ENCODE measurements at regions not wholly inside any gene's neighbourhood (a gene's known extent, or its start where the extent isn't known, plus 50 kb on each side); places are given as distances from the start of the nearest gene placed in this dataset.

DNA sequence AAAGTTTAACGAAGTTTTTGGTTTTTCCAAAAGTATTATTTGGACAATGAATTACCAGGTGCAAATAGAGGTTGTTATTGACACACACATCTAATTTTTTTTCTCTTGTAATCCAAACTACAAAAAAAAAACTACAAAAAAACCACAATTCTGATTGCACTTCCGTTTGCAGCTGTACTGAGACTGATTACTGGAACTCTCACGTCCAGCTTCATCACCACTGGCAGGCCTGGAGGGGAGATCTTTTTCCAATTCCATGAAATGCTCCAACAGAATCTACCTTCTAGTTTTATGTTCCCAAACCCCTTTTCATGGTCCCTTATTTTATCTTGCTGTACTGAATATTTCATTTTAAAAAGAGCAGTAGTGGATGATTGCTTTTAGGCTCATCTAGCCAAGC, 1118.3 kb downstream of the C4orf33 start:
- DNase-seq = no peak

GRCh38 chr4:130233377-130234047, 1137.6 kb downstream of the C4orf33 start:
- DNase-seq = peak; percentile 24

- no peak for DNase-seq
These were observed 1142.2 kb downstream of the C4orf33 start for GRCh38 chr4:130238121-130238520.

DNA sequence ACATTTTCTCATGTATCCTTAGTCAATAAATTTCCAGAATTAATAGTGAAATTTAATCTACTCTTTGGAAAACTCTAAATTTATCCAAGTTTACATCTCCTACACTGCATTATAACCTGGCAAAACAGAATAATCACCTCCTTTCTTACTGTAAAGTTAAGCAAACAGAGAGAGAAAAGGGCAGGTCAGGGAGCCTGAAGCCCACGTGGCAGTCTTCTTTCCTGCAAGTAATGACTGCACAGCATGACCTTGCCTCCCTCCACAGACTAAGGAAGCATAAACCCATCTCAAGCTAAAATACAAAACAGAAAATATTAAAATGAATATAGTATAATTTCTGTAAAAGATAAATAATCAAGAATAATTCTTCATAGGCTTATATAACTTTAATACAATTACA, 1153.0 kb downstream of the C4orf33 start:
- DNase-seq = no peak

DNA sequence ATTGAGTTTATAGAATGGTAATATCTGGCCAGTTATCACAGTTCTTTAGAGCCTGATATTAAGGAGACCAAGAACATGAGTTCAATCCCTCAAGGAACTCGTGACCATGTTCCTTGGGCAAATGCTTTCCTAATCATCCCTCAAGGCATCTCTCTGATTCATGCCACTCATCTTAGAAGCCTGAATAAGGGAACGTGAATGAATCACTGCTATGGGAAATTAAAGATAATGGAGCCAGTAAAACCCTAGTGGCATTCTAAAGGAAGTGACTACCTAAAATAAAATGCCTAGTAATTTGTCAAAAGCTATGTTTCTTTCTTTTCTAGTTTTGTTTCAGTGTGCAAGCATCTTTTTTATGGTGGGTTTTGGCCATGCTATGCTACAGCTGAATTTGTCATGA, 1161.3 kb downstream of the C4orf33 start:
- no peak for DNase-seq

GRCh38 chr4:130266814-130267213, 1170.9 kb downstream of the C4orf33 start:
- DNase-seq = no peak

DNA sequence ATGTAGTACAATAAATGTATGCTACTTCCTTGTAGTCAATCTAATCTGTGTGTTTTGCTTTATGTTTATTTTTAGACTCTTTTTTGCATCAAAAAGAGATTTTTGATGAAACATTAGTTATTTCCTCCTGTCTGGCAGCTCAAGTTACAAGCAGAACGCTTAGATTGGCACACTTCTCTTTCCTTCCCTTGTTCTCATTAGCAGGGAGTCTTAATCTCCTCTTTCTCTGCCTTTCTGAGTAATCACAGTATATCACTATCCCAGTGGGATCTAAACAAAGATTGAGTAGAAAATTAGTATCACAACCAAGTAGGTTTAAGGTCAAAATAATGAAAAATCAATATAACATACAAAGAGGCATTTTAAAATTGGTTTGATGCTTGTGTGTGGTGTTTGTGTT, 1192.6 kb downstream of the C4orf33 start:
- no peak for DNase-seq

DNA sequence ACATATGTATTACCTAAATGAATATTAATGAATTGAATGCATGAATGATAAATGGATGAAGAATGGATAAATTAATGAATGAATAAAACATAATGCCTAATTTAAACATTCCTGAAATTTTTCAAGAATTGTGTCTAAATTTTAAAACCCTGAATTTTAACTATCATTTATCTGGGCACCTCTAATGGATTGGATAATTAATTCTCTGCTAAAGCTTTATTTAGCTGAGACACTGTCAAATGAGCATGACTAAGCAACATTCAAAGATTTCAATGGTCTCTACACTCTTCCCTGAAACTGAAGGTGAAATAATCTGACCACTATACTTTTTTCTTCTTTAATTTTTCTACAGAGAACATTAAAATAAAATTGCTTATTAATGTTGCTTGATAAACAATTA, 1197.7 kb downstream of the C4orf33 start:
- DNase-seq = no peak

DNA sequence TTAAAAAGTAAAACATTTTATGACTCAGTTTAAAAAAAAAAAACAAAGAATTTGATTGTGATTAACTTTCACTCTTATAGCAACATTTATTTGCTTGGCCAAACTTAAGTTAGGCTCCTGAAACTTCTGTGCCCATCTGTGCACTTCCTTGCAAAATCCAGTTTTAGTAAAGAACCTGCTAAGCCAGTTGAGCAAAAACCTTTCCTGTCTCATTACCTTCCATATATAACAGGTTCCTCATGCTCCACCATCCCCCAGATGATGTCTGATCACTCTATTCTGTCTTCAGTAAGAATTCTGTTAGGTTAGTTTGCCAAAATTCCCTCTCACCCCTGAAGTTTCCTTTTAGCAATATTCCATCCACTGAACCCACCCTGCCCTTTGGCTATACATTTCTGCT, 1200.5 kb downstream of the C4orf33 start:
- no peak for DNase-seq

DNA sequence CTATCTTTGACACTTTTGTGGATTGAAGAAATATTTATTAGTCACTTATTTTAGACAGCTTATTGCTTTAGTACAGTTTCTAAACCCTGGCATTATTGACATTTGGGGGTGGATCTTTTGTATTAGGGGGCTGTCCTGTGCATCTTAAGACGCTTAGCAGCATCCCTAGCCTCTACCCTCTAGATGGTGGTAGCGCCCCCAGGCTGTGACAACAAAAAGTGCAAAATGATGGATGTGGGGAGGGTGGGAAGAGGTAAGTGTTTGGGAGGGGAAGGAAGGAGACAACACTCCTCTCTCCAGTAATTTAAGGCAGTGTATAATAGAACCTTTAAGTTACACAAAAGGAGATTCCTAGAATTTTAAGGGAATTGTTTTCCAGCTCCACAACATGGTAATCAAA, 1210.6 kb downstream of the C4orf33 start:
- no peak for DNase-seq

GRCh38 chr4:130309221-130309620, 1213.3 kb downstream of the C4orf33 start:
- no peak for DNase-seq

DNA sequence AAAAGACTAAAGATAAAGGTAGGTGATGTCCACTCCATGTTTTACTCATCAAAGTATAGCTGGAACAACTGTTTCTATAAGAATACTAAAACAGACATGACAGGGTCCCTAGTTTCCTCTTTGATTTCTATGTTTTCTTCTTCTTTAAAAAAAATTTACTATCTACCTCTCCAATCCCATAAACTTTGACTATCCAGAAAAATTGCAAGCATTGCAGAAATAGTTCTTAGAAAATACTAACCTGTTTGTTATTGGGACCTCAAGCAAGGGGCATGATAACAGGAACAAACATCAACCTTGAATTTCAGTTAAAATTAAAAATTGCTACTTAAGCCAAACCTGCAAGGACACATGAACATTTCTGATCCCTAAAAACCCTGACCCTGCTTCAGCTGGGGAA, 1226.5 kb downstream of the C4orf33 start:
- DNase-seq = no peak

GRCh38 chr4:130329036-130329435, 1233.1 kb downstream of the C4orf33 start:
- DNase-seq = no peak

GRCh38 chr4:130333241-130333759, 1237.3 kb downstream of the C4orf33 start:
- DNase-seq = no peak

GRCh38 chr4:130335417-130336194, 1239.7 kb downstream of the C4orf33 start:
- no peak for DNase-seq

- no peak for DNase-seq
These were observed 1240.7 kb downstream of the C4orf33 start for GRCh38 chr4:130336585-130337217.

DNA sequence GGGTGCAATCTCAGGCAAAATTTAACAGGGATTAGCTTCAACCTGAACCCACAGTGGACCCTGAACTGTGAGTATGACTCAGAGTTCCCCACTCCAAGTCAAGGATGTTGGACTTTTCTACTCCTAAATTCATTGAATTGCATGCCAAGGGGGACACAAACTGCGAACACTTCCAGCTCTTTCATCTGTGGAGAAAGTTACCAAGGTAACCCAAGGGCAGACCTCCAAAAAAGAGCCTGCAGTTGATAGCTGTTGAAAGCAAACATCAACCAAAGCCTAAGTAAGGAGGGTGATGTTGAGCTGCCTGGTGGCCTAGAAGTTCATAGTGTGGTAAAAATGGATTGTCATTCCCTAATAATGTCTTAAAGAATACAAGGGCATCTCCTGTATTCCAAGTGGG, 1242.9 kb downstream of the C4orf33 start:
- DNase-seq = no peak

- DNase-seq = no peak
These were observed 1253.8 kb downstream of the C4orf33 start for GRCh38 chr4:130349745-130350144.

- no peak for DNase-seq
These were observed 1260.9 kb downstream of the C4orf33 start for GRCh38 chr4:130356873-130357272.

GRCh38 chr4:130359542-130359941, 1263.6 kb downstream of the C4orf33 start:
- no peak for DNase-seq

DNA sequence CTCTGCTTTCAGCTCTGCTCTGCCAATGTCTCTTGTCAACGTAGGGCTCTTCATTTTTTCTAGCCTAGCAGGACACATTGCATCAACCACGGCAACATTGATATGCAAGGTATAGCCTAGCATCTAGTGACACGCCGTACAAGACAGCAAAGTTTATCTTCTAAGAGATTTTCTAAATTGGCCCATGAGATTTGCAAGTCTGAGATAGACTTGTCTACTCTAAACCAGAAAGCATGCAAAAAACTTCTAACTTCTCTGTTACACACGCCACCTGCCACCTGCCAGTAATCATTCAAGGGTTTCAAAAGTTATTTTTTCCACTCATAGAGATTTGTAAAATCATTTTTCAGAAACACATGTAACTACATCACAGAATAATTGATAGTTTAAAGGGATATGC, 1265.7 kb downstream of the C4orf33 start:
- no peak for DNase-seq

DNA sequence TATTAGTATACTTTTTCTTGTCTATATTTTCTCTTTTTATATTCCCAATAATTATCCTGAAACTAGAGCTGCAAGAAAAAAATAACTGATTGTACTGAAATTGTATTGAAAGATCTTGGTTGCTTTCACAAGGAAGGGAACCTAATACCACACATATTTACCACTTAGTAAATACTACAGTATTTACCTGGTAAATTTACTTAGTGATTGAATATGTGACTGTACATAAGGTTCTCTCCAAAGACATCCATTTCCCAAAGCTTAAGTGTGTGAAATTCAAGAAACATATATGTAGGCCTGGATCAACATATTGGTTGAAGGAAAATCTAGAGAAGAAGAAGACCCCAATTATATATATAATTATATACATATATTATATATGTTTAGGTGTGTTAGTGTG, 1272.7 kb downstream of the C4orf33 start:
- DNase-seq = no peak

- no peak for DNase-seq
These were observed 1297.3 kb downstream of the C4orf33 start for GRCh38 chr4:130393231-130393630.

DNA sequence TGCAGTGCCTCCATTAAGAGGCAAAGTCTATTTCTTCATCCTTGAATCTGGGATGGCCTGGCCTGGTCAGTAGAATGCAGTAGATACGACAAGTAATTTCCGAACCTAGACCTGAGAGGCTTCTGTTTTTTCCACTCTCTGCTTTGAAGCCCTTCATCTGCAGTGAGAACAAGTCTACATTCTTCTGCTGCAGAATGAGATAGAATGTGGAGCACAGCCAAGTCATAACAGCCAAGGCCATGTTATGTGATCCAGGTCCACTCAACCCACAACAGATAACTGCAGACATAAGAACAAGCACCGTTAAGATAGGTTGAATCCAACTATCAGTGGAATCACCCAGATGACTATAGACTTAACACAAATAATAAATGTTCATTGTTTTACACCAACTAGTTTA, 1297.7 kb downstream of the C4orf33 start:
- no peak for DNase-seq
